ENCODE measurements at regions not wholly inside any gene's neighbourhood (a gene's known extent, or its start where the extent isn't known, plus 50 kb on each side); places are given as distances from the start of the nearest gene placed in this dataset.

GRCh38 chr3:181615666-181616065 is 96.1 kb upstream of the SOX2 start:
- Histone ChIP-seq H2AFZ (ENCODE audit: low read depth) (no peak overlapping the region), H3K27ac (no peak overlapping the region), H3K79me2 (ENCODE audit: insufficient read depth, low read depth) (no peaks in the 10 kb centered on the region), H4K20me1 (ENCODE audit: insufficient read depth) (no peaks in the 10 kb centered on the region), H3K27me3 (ENCODE audit: insufficient read depth, low read depth) (no peaks in the 10 kb centered on the region), H3K9ac (no peak overlapping the region), H3K4me1 (ENCODE audit: low read depth, poor library complexity, severe bottlenecking) (no peaks in the 10 kb centered on the region), H3K4me3 (IDR thresholded peaks at IDR 0.05; ENCODE audit: insufficient read depth, low read depth, low read length) (no peak overlapping the region), H3K4me2 (no peak overlapping the region), H3K36me3 (ENCODE audit: insufficient read depth) (no peaks in the 10 kb centered on the region)
- no peak for TF ChIP-seq CTCF (conservative IDR thresholded peaks at IDR 0.05; ENCODE audit: low read depth, low read length)

GRCh38 chr3:181614878-181615277 is 96.8 kb upstream of the SOX2 start:
- H3K79me2 ChIP-seq (ENCODE audit: insufficient read depth, low read depth) = no peaks in the 10 kb centered on the region
- H3K36me3 ChIP-seq (ENCODE audit: insufficient read depth) = no peaks in the 10 kb centered on the region
- no peak overlapping the region for H3K4me3 ChIP-seq (IDR thresholded peaks at IDR 0.05; ENCODE audit: insufficient read depth, low read depth, low read length)
- no peak overlapping the region for H3K4me2 ChIP-seq
- H3K4me1 ChIP-seq (ENCODE audit: low read depth, poor library complexity, severe bottlenecking) = no peaks in the 10 kb centered on the region
- no peak overlapping the region for H3K9ac ChIP-seq
- TF ChIP-seq CTCF (conservative IDR thresholded peaks at IDR 0.05; ENCODE audit: low read depth, low read length) = no peak
- H3K27me3 ChIP-seq (ENCODE audit: insufficient read depth, low read depth) = no peaks in the 10 kb centered on the region
- no peak overlapping the region for H2AFZ ChIP-seq (ENCODE audit: low read depth)
- no peaks in the 10 kb centered on the region for H4K20me1 ChIP-seq (ENCODE audit: insufficient read depth)
- no peak overlapping the region for H3K27ac ChIP-seq

GRCh38 chr3:181613813-181614212 is 97.9 kb upstream of the SOX2 start:
- Histone ChIP-seq H3K27me3 (ENCODE audit: insufficient read depth, low read depth) (no peaks in the 10 kb centered on the region), H3K27ac (no peak overlapping the region), H3K4me3 (IDR thresholded peaks at IDR 0.05; ENCODE audit: insufficient read depth, low read depth, low read length) (no peak overlapping the region), H3K79me2 (ENCODE audit: insufficient read depth, low read depth) (no peaks in the 10 kb centered on the region), H2AFZ (ENCODE audit: low read depth) (no peak overlapping the region), H3K4me2 (no peak overlapping the region), H3K9ac (no peak overlapping the region), H4K20me1 (ENCODE audit: insufficient read depth) (no peaks in the 10 kb centered on the region), H3K4me1 (ENCODE audit: low read depth, poor library complexity, severe bottlenecking) (no peaks in the 10 kb centered on the region), H3K36me3 (ENCODE audit: insufficient read depth) (no peaks in the 10 kb centered on the region)
- TF ChIP-seq CTCF (conservative IDR thresholded peaks at IDR 0.05; ENCODE audit: low read depth, low read length) = no peak

- no peaks in the 10 kb centered on the region for H4K20me1 ChIP-seq (ENCODE audit: insufficient read depth)
- no peaks in the 10 kb centered on the region for H3K27me3 ChIP-seq (ENCODE audit: insufficient read depth, low read depth)
- H3K27ac ChIP-seq = no peak overlapping the region
- no peaks in the 10 kb centered on the region for H3K4me1 ChIP-seq (ENCODE audit: low read depth, poor library complexity, severe bottlenecking)
- no peaks in the 10 kb centered on the region for H3K79me2 ChIP-seq (ENCODE audit: insufficient read depth, low read depth)
- H3K4me2 ChIP-seq = no peak overlapping the region
- H3K36me3 ChIP-seq (ENCODE audit: insufficient read depth) = no peaks in the 10 kb centered on the region
- H3K4me3 ChIP-seq (IDR thresholded peaks at IDR 0.05; ENCODE audit: insufficient read depth, low read depth, low read length) = no peak overlapping the region
- H3K9ac ChIP-seq = no peak overlapping the region
- no peak for TF ChIP-seq CTCF (conservative IDR thresholded peaks at IDR 0.05; ENCODE audit: low read depth, low read length)
- no peak overlapping the region for H2AFZ ChIP-seq (ENCODE audit: low read depth)
Measured at GRCh38 chr3:181613191-181613590, 98.5 kb upstream of the SOX2 start.

GRCh38 chr3:181610973-181611265 is 100.8 kb upstream of the SOX2 start:
- H3K4me1 ChIP-seq (ENCODE audit: low read depth, poor library complexity, severe bottlenecking) = no peaks in the 10 kb centered on the region
- H3K9ac ChIP-seq = no peak overlapping the region
- H3K4me2 ChIP-seq = no peak overlapping the region
- H3K27ac ChIP-seq = no peak overlapping the region
- no peak for TF ChIP-seq CTCF (conservative IDR thresholded peaks at IDR 0.05; ENCODE audit: low read depth, low read length)
- H2AFZ ChIP-seq (ENCODE audit: low read depth) = no peak overlapping the region
- no peaks in the 10 kb centered on the region for H3K27me3 ChIP-seq (ENCODE audit: insufficient read depth, low read depth)
- no peaks in the 10 kb centered on the region for H3K79me2 ChIP-seq (ENCODE audit: insufficient read depth, low read depth)
- no peak overlapping the region for H3K4me3 ChIP-seq (IDR thresholded peaks at IDR 0.05; ENCODE audit: insufficient read depth, low read depth, low read length)
- no peaks in the 10 kb centered on the region for H3K36me3 ChIP-seq (ENCODE audit: insufficient read depth)
- H4K20me1 ChIP-seq (ENCODE audit: insufficient read depth) = no peaks in the 10 kb centered on the region
